GM19467 (cell line): ENCODE measurements at regions not wholly inside any gene's neighbourhood (a gene's known extent, or its start where the extent isn't known, plus 50 kb on each side); places are given as distances from the start of the nearest gene placed in this dataset.

Experiments used
- ATAC-seq: cut with Tn5 transposase; IDR thresholded peaks from one replicate; pipeline ENCODE4 v1.9.1; 2021; ENCODE audit warnings: mild to moderate bottlenecking, moderate library complexity; ENCODE audit not compliant: unreplicated experiment

GRCh38 chr12:24759155-24759554 lies 189.7 kb downstream of the BCAT1 start:
- ATAC-seq, result no peak

- no peak for ATAC-seq
These were observed 192.3 kb downstream of the BCAT1 start for GRCh38 chr12:24756479-24757024.

GRCh38 chr12:24754690-24755638 lies 193.9 kb downstream of the BCAT1 start:
- no peak for ATAC-seq

GRCh38 chr12:24752763-24753462 lies 196.0 kb downstream of the BCAT1 start:
- ATAC-seq, result no peak

- ATAC-seq, result no peak
These were observed 197.7 kb downstream of the BCAT1 start for GRCh38 chr12:24751181-24751580.

- ATAC-seq, result no peak
These were observed 198.6 kb downstream of the BCAT1 start for GRCh38 chr12:24750263-24750662.

- no peak for ATAC-seq
These were observed 199.7 kb downstream of the BCAT1 start for GRCh38 chr12:24749171-24749570.

GRCh38 chr12:24748326-24748725 lies 200.6 kb downstream of the BCAT1 start:
- ATAC-seq, result no peak

- no peak for ATAC-seq
These were observed 202.0 kb downstream of the BCAT1 start for GRCh38 chr12:24746864-24747263.

GRCh38 chr12:24746006-24746671 lies 202.8 kb downstream of the BCAT1 start:
- ATAC-seq, result no peak

- ATAC-seq, result no peak
These were observed 204.7 kb downstream of the BCAT1 start for GRCh38 chr12:24743941-24744793.

GRCh38 chr12:24742378-24742777 lies 206.5 kb downstream of the BCAT1 start:
- ATAC-seq, result peak; percentile 74

GRCh38 chr12:24741216-24741615 lies 207.7 kb downstream of the BCAT1 start:
- ATAC-seq, result no peak

- ATAC-seq, result no peak
These were observed 209.7 kb downstream of the BCAT1 start for GRCh38 chr12:24739106-24739779.

- ATAC-seq, result no peak
These were observed 210.5 kb downstream of the BCAT1 start for GRCh38 chr12:24738441-24738840.

- ATAC-seq, result no peak
These were observed 217.3 kb downstream of the BCAT1 start for GRCh38 chr12:24731596-24731995.

- no peak for ATAC-seq
These were observed 218.4 kb downstream of the BCAT1 start for GRCh38 chr12:24730489-24730896.

GRCh38 chr12:24728826-24729225 lies 220.1 kb downstream of the BCAT1 start:
- no peak for ATAC-seq

GRCh38 chr12:24728366-24728765 lies 220.5 kb downstream of the BCAT1 start:
- no peak for ATAC-seq

GRCh38 chr12:24725616-24726015 lies 223.3 kb downstream of the BCAT1 start:
- no peak for ATAC-seq
